Bone marrow (tissue), 2 donors: ENCODE measurements at regions not wholly inside any gene's neighbourhood (a gene's known extent, or its start where the extent isn't known, plus 50 kb on each side); places are given as distances from the start of the nearest gene placed in this dataset.

Source experiments
- DNase-seq, 2 donors: peaks; one replicate each; lab custom pipeline; 2025; lab: John Stamatoyannopoulos, UW

GRCh38 chr2:139835101-139835500 lies 1054.9 kb upstream of the NXPH2 start:
- DNase-seq: no peak

GRCh38 chr2:139828011-139828410 lies 1047.8 kb upstream of the NXPH2 start:
- no peak for DNase-seq

- no peak for DNase-seq
These were observed 1045.5 kb upstream of the NXPH2 start for GRCh38 chr2:139825726-139826125.

- no peak for DNase-seq
These were observed 1039.1 kb upstream of the NXPH2 start for GRCh38 chr2:139819273-139819796.

- no peak for DNase-seq
These were observed 1034.3 kb upstream of the NXPH2 start for GRCh38 chr2:139814458-139814857.

GRCh38 chr2:139813340-139813739 lies 1033.2 kb upstream of the NXPH2 start:
- DNase-seq: no peak

- DNase-seq: no peak
These were observed 1025.3 kb upstream of the NXPH2 start for GRCh38 chr2:139805441-139805840.

GRCh38 chr2:139798391-139798790 lies 1018.2 kb upstream of the NXPH2 start:
- no peak for DNase-seq

- DNase-seq: no peak
These were observed 1010.9 kb upstream of the NXPH2 start for GRCh38 chr2:139790807-139791752.

- DNase-seq: no peak
These were observed 1009.9 kb upstream of the NXPH2 start for GRCh38 chr2:139790136-139790535.

GRCh38 chr2:139778732-139779131 lies 998.5 kb upstream of the NXPH2 start:
- DNase-seq: no peak

GRCh38 chr2:139773720-139774277 lies 993.6 kb upstream of the NXPH2 start:
- DNase-seq: no peak

- DNase-seq: no peak
These were observed 989.4 kb upstream of the NXPH2 start for GRCh38 chr2:139769633-139770032.

- no peak for DNase-seq
These were observed 983.5 kb upstream of the NXPH2 start for GRCh38 chr2:139763705-139764104.

GRCh38 chr2:139759000-139759505 lies 978.9 kb upstream of the NXPH2 start:
- DNase-seq: no peak

- DNase-seq: no peak
These were observed 966.7 kb upstream of the NXPH2 start for GRCh38 chr2:139746901-139747300.

GRCh38 chr2:139744273-139744672 lies 964.1 kb upstream of the NXPH2 start:
- DNase-seq: no peak

- DNase-seq: no peak
These were observed 962.3 kb upstream of the NXPH2 start for GRCh38 chr2:139742216-139743172.

GRCh38 chr2:139737659-139738058 lies 957.5 kb upstream of the NXPH2 start:
- DNase-seq: no peak

GRCh38 chr2:139730197-139730596 lies 950.0 kb upstream of the NXPH2 start:
- DNase-seq: no peak

GRCh38 chr2:139721411-139721995 lies 941.3 kb upstream of the NXPH2 start:
- DNase-seq: no peak
